ENCODE measurements at regions not wholly inside any gene's neighbourhood (a gene's known extent, or its start where the extent isn't known, plus 50 kb on each side); places are given as distances from the start of the nearest gene placed in this dataset.

DNA sequence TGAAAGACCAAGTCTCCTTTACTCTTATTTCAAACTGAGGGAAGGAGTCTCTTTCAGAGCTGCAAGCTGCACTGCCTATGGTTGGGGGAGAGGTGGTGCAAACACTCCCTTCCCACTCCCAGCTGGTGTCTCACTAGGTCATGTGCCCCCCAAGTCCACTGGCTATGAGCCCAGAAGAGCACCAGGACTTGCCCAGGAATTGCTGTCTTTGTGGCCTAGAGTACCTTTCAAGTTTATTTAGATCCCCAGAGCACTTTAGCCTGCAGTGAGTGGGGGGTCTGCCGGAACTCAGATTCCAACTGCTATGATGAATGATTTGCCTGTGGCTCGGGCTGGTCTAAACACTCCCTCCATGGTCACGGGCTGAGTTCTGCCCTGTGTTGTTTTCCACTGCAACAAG is 192.6 kb upstream of the CITED2 start:
- no peak for TF ChIP-seq POLR2A (IDR thresholded peaks at IDR 0.05)
- TF ChIP-seq CTCF (IDR thresholded peaks at IDR 0.05), result no peak

All from Peyer's patch (tissue), 4 donors.